ENCODE measurements at regions not wholly inside any gene's neighbourhood (a gene's known extent, or its start where the extent isn't known, plus 50 kb on each side); places are given as distances from the start of the nearest gene placed in this dataset.

- TF ChIP-seq ZC3H10 (CRISPR knock-in tag; IDR thresholded peaks at IDR 0.05): no peak
- TF ChIP-seq ZFP30 (CRISPR knock-in tag; IDR thresholded peaks at IDR 0.05): no peak
- no peak for TF ChIP-seq ESRRG (CRISPR knock-in tag; IDR thresholded peaks at IDR 0.05)
- no peak for TF ChIP-seq GLIS3 (CRISPR knock-in tag; IDR thresholded peaks at IDR 0.05)
- TF ChIP-seq PATZ1 (CRISPR knock-in tag; IDR thresholded peaks at IDR 0.05; ENCODE audit: borderline replicate concordance): no peak
- TF ChIP-seq TOX (CRISPR knock-in tag; IDR thresholded peaks at IDR 0.05; ENCODE audit: borderline replicate concordance): no peak
- no peak for TF ChIP-seq BACH2 (CRISPR knock-in tag; IDR thresholded peaks at IDR 0.05; ENCODE audit: borderline replicate concordance)
- TF ChIP-seq SNAI2 (CRISPR knock-in tag; IDR thresholded peaks at IDR 0.05): no peak
- no peak for TF ChIP-seq CREB5 (CRISPR knock-in tag; IDR thresholded peaks at IDR 0.05; ENCODE audit: low read depth)
- no peak for TF ChIP-seq ISL1 (CRISPR knock-in tag; IDR thresholded peaks at IDR 0.05)
- TF ChIP-seq POU6F1 (CRISPR knock-in tag; IDR thresholded peaks at IDR 0.05; ENCODE audit: borderline replicate concordance, low read depth): no peak
- no peak for TF ChIP-seq PPARA (CRISPR knock-in tag; IDR thresholded peaks at IDR 0.05; ENCODE audit: borderline replicate concordance)
- no peak for TF ChIP-seq ZFP3 (CRISPR knock-in tag; IDR thresholded peaks at IDR 0.05)
Measured at GRCh38 chr2:181753686-181754085, 73.4 kb upstream of the NEUROD1 start.
